C1 segment of cervical spinal cord (tissue), 14 donors: ENCODE measurements at regions not wholly inside any gene's neighbourhood (a gene's known extent, or its start where the extent isn't known, plus 50 kb on each side); places are given as distances from the start of the nearest gene placed in this dataset.

Source experiments
- DNase-seq, 14 donors: peaks; one replicate each; lab custom pipeline; 2025; lab: John Stamatoyannopoulos, UW

DNA sequence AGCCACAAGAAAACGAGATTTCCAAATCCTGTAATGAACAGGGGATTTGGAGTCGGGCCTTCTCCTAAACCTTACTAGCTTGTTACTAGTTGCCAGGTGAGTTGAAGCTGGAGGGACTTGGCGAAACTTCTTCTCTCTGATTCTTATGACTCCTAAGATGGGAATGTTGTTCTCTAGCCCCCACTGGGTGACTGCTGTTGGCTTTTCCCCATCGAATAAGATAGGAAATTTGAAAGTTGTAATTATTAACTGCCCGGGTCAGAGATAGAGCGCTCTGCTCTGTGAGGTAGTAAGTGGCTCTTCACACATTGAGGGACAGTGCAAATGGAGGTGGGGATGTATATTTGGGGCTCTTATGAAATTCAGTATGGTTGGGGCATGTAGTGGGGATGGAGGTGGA lies 111.2 kb upstream of the MBNL2 start:
- no peak for DNase-seq

DNA sequence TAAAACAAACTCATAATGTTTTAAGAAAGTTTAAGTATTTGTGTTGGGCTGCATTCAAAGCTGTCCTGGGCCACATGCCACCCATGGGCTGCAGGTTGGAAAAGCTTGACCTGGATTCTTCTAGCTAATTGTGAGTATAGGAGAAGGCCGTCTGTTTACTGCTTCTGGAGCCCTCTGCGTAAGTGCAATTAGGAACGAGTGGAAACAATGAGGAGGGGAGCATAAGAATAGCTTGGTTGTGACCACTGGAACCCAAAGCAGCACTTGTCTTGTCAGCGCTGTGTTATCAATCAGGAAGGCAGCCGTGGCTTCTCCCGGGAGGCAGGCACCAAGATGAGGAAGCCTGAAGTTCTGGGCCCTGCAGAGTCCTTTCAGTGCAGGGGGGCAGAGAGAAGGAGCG lies 110.4 kb upstream of the MBNL2 start:
- no peak for DNase-seq

DNA sequence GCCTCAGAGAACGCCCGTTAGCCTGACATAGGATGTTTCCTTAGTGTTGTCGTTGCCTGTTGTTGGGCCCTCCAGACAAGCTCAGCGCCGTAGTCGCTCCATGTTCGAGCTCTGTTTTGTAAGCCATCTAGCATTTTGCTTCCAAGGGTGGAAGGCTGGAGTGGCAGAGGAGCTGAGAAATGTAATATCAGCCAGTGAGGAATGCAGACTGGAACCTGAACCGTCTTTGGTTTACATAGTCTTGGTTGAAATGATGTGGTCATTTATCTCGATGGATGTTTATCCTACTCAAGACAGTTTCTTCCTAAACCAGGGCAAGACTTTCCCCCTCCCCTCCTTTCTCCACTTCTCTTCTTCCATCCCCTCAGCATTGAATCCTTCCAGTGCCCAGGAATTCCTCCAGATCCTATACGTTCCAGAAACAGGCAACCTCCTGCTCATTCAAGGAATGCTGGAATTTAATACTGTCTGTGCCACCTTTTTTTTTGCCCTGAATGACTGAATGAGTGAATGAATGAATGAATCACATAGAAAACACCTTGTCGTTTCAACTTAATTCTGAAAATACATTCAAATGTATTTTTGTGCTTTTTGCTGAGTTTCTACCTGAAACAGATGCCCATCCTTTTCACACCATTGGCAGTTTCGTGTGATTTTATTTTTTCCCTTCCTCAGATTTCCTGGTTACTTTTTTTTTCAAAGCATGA lies 109.5 kb upstream of the MBNL2 start:
- no peak for DNase-seq

DNA sequence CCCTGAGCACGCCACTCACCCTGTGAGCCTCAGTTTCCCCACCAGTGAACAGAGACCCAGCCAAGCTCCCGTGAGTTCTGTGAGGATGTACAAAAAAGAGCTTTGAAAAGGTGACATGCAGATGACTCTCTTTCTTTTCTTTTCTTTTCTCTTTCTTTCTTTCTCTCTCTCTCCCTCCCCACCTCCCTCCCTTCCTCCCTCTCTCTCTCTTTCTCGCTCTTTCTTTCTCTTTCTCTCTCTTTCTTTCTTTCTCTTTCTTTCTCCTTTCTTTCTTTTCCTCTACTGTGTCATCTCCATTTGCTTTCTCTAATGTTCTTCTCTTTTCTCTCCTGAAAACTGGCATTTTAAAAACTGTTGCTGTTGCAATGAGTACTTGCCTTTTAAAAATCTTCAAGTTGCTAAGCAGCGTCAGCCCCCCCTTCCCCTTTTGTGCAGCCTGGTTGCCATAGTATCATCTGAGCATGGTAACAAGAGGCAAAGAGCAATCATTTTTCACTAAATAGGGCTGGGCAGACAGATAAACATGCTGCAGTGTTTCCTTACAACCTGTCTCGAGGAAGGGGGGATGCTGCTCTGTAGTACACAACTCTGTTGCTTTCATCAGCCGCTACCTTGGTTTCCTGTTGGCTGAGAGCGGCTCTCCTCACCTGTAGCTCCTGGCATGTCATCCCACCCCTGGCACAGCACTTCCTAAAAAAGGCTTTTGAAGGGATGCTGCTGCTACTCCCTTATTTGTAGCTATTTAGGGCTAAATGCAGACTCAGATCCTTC lies 108.7 kb upstream of the MBNL2 start:
- peak in 3 of 14 donors; percentile 20 to 34 (median 26) for DNase-seq

DNA sequence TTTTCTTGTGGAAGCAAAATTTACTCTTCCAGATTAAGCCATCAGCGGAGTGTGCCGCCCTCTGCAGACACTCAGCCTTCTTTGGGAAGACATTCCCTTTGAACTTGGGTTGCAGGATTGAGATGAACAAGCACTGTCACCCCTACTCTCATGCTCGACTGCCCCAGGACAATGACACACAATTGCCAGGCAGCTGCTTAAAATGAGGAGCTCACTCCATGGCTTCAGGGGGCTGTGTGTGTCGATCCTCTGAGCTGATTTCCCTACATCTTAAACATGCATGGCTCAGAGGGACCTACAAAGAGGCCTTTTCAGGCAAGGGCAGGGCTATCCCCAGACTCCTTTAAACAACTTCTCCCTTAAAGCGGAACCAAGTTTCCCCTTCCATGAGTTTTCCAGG lies 107.5 kb upstream of the MBNL2 start:
- DNase-seq = peak in 2 of 14 donors; percentile 3 to 15

DNA sequence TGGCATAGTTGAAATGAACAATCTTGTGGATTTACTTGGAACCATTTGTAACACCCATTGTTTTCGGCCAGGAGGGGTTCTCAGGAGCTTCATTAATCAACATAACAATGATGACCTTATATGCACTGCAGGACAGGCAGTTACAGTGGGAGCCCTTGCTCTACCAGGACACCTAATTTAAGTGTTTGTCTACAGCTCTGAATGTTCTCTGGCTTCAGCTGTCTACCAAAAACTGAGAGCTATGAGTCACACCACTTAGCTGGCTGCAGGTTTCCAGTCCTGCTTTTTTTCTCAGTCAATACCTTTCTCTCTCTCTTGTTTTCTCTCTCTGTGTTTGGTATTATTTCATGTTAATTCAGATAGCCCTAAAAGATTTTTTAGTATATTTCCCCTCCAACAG lies 105.4 kb upstream of the MBNL2 start:
- no peak for DNase-seq

DNA sequence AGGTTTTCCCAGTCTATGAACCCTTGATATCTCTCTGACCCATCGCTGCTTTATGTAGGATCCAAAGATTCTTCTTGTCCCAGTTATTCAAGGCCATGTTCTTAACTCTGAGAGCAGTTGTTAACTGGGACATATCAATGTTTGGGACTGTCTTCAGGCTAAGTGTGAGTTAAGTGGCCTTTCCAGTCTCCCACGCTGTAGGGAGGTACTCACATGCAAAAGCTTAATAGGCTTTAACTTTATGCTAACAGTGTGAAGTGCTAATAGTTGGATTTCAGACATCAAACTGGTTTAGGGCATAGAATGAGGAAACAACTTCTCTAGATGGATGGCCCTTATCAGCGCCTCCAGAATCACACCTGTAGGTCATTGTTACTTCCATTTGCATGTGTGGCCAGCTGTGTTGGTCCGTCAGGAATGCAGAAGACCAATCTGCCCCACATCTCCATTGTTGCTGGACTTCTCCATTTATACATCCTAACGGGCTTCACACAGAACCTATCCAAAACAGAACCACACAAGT lies 104.7 kb upstream of the MBNL2 start:
- DNase-seq = no peak

DNA sequence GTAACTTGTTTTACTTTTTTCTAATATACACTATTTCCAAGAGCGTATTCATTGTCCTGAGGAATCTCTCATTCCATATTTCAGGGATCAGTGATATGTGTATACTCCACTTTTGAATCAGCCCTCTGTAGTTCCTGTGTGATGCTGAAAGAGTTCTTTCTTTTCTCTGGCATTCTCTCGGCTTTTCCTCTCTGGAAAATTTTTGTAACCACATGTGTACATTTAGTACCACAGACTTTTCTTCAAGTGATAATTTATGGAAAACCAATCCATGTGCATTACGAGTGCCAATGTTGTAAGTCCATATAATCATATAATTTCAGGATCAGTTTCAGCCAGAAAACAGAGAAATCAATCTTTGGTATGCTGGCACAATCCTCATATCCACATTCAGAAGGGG lies 102.2 kb upstream of the MBNL2 start:
- DNase-seq = no peak

DNA sequence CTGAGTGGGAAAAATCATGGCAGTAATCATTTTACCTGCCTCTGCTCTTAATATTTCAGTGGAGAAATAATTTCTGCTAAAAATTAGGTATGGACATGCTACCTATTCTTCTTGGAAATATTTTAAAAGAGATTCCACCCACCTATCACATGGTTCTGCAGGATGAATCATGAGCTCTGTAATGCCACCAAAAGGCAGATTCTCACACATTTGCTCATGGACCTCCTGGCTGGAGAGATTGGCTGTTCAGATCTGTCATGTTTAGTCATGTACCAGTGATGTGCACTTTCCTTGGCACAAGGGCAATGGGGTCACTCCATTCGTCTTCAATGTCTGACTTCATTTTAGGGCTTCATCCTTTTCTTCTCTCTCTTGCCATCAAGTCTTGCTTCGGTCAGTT lies 101.8 kb upstream of the MBNL2 start:
- DNase-seq = no peak

DNA sequence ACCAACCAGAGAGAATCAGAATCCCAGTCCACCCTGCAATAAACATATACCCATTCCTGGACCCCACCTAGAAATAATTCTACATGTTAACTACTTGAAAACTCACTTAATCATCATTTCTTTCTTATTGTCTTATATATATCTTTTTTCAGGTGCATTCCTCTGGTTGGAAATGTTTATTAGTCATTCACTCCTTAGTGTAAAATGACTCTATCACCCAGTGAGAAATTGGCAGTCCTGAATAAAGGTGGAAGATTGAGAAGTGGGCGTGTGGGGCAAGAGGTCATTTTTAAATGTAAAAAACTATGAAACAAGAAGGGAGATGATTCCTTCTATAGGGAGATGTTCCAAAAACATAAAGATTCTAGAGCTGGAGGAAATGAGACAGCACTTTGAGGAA lies 101.2 kb upstream of the MBNL2 start:
- no peak for DNase-seq

DNA sequence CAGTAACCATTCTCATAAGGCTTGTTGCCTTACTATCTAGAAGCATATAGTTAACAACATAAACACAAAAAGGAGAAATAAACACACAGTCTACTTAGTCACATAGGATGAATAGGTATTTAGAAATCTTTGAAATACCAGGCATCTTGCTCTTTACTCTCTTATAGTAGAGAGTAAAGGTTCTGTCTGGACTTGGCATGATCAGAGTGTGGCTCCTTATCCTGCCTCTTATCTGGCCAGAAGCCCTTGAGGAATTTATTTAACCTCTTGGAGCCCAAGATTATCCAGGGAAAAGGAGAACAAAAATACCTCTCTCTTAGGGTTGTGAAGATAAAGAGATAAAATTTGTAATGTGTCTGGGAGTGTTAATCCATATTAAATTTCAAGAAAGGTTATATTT lies 100.2 kb upstream of the MBNL2 start:
- no peak for DNase-seq

DNA sequence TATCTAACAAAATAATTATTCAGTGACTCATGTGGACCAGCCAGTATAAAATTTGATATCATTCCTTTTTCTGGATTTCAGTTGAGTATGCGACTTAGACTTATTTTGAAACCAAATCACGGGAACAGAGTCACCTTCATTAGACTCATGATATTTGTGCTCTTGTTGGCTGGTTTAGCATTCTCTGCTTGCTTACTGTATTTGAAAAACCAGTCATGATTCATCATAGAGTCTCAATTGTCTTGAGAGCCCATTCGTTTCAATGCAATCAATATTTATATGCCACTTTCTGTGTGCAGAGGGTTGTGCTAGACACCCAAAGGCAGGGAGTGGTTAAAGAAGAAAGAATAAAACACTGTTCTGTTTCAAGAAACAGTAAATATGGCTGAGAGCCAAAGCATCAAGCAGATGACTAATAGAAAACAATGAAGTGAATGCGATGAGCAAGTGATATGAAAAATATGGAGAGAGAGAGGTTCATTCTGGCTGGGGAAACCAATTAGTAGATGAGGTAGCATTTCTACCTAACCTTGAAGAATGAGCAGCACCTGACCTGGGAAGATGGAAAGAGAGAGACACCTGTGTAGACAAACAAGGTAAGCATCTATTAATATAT lies 99.6 kb upstream of the MBNL2 start:
- DNase-seq = no peak

DNA sequence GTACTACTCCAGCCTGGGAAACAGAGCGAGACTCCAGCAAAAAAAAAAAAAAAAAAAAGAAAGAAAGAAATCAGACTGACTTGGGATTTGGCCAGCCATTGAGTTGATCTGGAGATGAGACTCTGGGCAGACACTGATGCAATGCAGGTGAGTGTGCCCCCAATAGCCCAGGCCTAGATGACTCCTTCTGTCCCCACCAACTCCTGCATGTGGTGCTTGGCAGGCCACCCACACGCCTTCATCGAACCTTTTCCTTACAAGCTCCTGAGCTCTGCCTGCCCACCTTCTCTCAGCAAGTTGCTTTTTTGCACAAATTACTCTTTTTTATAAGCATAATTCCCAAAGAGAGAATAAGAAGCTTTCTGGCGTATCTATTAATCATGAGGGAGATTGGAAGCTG lies 97.9 kb upstream of the MBNL2 start:
- DNase-seq = no peak

DNA sequence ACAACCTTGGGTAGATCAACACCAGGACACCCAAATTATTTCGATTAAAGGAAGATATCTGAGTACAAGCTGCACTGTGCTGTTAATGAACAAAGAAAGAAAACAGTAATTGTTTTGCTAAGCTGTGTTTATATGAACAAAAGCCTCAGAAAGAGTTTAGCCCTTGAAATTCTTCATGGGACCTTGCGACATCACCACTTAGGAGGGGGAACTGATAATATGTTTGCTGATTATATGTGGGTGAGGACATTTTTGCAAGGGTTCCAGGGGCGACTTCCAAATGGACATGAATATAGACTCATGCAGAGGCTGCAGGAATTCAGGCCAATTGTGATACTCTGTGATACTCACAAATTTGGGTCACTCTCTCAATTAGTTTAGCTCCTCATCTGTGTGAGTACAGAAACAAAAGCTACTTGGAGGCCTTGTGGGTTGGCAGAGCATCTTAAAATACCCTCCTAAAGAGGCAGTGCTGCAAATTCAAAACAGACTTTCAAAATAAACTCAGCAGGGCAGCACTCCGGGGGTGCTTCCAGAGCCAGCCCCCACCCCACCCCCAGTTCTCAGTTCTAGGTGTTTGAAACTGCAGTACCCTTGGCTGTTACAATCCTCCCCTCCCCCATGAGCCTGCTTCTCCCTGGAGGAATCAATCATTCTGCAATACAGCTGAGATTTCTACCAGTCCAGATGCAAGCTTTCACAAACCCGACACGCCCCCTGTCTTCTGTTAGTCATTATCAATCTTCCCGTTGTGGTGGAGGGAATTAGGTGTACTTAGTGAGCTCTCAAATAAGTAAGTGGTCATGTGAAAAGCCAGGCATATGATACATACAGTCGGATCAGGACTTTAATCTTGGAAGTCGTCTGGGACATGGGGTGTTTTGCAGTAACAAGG lies 97.0 kb upstream of the MBNL2 start:
- peak in 5 of 14 donors; percentile 8 to 50 (median 40) for DNase-seq

DNA sequence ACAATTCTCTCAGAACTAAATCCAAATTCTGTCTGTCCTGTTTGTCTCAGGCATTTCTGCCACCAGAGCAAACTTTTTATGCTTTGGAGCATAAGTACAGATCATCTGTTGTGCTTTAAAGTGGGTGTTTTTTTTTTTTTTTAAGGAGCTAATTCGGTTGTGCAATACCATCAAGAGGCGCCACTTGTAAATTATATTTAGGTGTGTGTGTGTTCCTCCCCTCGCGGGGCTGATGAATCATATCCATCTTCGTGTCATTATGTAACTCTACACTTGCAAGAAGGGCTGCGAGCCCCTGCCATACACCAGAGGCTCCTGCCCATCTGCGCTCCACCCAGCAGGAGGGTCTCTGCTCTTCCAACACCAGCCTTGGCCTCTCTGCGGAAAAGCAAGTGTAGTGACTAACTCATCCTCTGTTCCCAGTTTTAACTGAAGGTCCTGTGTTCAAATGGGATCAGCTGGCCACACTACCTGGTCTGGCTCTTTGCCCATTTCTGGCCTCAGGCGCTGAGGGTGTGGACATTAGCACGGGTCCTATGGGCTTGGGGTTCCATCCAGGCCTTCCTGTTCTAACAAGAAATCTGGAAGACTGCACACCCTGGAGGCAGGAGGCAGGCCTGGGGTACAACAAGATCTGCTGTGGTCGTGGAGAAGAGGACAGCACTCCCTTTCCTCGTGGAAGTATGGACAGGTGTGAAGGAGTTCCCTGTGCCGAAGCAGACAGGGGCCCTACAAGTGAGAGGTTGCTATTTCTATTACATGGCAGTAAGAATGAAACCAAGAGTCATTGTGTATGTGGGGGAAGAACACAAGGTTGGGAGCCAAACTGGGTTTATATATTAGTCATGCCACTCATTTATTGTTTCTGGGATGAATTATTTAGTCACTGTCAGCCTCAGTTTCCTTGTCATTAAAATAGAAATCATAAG lies 96.1 kb upstream of the MBNL2 start:
- DNase-seq = no peak

DNA sequence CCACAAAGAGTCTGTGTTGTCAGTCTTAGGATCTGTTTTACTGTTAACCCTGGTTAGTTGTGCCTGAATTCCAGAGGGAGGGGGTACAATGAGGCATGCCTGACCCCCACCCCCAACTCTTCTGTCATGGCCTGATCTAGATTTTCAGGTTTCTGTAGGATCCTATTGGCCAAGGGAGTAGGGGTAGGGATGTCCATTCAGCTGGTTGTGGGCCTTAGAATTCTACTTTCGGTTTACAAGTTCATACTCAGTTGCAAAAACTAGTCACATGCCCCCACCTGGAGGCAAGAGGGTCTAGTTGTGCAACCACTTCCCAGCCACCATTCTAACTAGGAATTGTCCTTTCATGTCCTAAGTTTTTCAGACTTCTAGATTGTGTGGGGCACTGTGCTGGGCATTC lies 94.3 kb upstream of the MBNL2 start:
- DNase-seq = no peak

DNA sequence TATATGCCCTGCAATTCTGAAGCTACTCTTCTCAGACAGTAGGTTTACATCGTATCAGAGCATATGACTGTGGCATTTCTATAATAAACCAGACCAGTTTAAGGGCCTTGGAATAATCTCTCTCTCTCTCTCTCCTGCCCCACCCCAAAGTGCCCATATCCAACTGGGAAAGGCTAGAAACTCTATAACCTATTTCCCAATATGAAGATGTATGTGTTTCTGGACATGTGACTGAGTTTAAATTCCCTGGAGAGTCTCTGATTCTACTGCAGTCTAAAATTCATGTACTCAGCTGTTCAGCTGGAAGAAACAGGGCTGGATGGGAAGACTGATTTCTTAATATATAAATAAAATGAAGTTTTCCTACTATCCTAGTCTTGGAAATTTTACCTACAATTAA lies 91.9 kb upstream of the MBNL2 start:
- DNase-seq = no peak

DNA sequence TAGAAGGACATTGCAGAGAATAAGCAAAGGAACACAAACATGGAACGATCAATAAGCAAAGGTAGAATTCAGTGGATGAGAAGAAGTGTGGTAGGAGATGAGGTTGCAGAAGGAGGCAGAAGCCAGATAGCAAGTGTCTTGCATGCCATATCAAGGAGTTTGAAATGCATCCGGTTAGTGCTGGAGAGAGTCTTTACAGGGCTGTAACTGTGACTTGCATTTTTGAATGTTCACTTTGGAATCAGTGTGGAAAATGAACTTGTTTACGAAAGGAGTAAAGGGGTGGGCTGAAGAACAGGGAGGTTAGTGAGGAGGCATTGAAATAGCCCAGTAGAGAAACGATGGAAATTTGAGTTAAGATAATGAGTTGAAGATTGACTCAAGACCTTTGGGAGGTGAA lies 90.7 kb upstream of the MBNL2 start:
- DNase-seq = no peak

DNA sequence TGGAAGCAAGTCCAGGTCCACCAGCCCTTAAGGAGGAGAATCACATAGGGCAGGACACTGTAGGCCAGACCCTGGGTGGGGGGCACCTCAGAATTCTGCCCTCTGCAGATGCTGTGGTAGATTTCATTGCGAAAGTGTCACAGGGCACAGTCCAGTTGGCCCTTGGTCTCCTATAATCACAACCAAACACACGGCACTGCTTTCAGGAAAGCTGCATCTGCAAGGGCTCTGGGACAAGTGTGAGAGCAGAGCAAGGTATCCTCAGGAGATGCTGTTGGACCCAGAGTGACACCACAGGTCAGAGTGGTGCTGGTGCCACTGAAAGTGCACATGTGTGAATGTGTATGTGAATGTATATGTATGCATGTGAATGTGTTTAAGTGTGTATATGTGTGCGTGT lies 88.6 kb upstream of the MBNL2 start:
- DNase-seq = no peak

DNA sequence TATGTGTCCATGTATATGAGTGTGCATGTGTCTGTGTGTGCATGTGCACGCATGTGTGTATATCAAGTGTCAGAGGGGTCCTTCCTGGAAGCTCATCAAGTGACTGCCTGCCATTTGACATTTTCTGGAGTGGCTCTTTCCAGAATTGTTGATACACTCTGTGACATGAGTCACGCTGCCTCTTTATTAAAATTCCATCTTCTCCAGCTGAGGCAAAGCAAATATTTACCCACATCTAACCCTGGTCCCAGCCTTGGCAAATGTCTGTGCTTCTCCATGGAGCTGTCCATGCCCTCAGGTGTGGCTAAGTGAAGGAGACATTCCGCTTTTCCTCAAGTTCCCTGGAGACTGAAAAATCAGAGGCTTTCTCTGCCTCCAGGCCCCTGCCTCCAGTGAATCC lies 88.2 kb upstream of the MBNL2 start:
- DNase-seq = no peak
